ENCODE measurements at regions not wholly inside any gene's neighbourhood (a gene's known extent, or its start where the extent isn't known, plus 50 kb on each side); places are given as distances from the start of the nearest gene placed in this dataset.

GRCh38 chr3:178271740-178272387, 264.4 kb upstream of the KCNMB2 start:
- TF ChIP-seq, protein P1, sequence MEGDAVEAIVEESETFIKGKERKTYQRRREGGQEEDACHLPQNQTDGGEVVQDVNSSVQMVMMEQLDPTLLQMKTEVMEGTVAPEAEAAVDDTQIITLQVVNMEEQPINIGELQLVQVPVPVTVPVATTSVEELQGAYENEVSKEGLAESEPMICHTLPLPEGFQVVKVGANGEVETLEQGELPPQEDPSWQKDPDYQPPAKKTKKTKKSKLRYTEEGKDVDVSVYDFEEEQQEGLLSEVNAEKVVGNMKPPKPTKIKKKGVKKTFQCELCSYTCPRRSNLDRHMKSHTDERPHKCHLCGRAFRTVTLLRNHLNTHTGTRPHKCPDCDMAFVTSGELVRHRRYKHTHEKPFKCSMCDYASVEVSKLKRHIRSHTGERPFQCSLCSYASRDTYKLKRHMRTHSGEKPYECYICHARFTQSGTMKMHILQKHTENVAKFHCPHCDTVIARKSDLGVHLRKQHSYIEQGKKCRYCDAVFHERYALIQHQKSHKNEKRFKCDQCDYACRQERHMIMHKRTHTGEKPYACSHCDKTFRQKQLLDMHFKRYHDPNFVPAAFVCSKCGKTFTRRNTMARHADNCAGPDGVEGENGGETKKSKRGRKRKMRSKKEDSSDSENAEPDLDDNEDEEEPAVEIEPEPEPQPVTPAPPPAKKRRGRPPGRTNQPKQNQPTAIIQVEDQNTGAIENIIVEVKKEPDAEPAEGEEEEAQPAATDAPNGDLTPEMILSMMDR (IDR thresholded peaks at IDR 0.05), result no peak
- Histone ChIP-seq H3K27me3 (ENCODE audit: insufficient read depth in 3 of 3, low read length in 2 of 3) (no peaks in the 10 kb centered on the region), H3K36me3 (ENCODE audit: insufficient read depth in 1 of 2, low read depth in 1 of 2) (no peaks in the 10 kb centered on the region), H3K4me1 (no peaks in the 10 kb centered on the region), H3K4me3 (no peak overlapping the region), H3K9me3 (no peaks in the 10 kb centered on the region), H3K27ac (no peak overlapping the region)
- WGBS, 3 donors, result 88 to 95% (median 94%) methylated on average over 3 of the region's 3 CpGs
- intact Hi-C loops (cut with DNase I), result no loop called here
- DNase-seq, result no peak
- ATAC-seq, result no peak

- ATAC-seq (no peak), DNase-seq (no peak)
- intact Hi-C loops (cut with DNase I), result no loop called here
- H3K4me3 ChIP-seq, result no peak overlapping the region
- TF ChIP-seq, protein P1 (IDR thresholded peaks at IDR 0.05), result no peak
- no peaks in the 10 kb centered on the region for H3K9me3 ChIP-seq
- H3K4me1 ChIP-seq, result no peaks in the 10 kb centered on the region
- WGBS, 3 donors, result 86 to 91% (median 89%) methylated on average over 3 of the region's 3 CpGs
- no peak overlapping the region for H3K27ac ChIP-seq
- H3K36me3 ChIP-seq (ENCODE audit: insufficient read depth in 1 of 2, low read depth in 1 of 2), result no peaks in the 10 kb centered on the region
- no peaks in the 10 kb centered on the region for H3K27me3 ChIP-seq (ENCODE audit: insufficient read depth in 3 of 3, low read length in 2 of 3)
Observed at GRCh38 chr3:178272841-178273240, 263.4 kb upstream of the KCNMB2 start.

DNA sequence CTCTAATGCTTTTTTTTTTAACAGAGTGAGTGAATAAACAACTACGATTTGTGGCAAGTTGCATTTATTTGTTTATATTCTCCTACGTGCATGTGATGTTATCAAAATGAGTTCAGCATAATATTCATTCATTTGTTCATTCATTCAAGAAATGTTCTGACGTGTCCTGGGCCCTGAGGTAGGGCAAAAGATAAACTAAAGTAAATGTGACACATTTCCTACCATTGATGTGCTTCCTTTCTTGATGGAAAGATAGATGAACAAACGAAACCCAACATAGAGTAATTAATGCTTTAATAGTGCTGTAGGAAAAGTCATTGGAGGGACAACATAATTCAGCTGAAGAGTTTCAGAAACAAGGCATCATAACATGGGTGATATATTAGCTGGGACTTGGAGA, 261.5 kb upstream of the KCNMB2 start:
- Histone ChIP-seq H3K27me3 (ENCODE audit: insufficient read depth in 3 of 3, low read length in 2 of 3) (no peaks in the 10 kb centered on the region), H3K27ac (no peak overlapping the region), H3K4me1 (no peaks in the 10 kb centered on the region), H3K9me3 (peaks cover 7% of the 10 kb centered on the region), H3K36me3 (ENCODE audit: insufficient read depth in 1 of 2, low read depth in 1 of 2) (no peaks in the 10 kb centered on the region), H3K4me3 (no peak overlapping the region)
- DNase-seq (no peak), ATAC-seq (no peak)
- WGBS, 3 donors, result 86 to 91% (median 91%) methylated on average over 4 of the region's 4 CpGs
- intact Hi-C loops (cut with DNase I), result no loop called here
- TF ChIP-seq, protein P1 (IDR thresholded peaks at IDR 0.05), result no peak

GRCh38 chr3:178275311-178275710, 260.9 kb upstream of the KCNMB2 start:
- TF ChIP-seq, protein P1 (IDR thresholded peaks at IDR 0.05), result no peak
- Histone ChIP-seq H3K27me3 (ENCODE audit: insufficient read depth in 3 of 3, low read length in 2 of 3) (no peaks in the 10 kb centered on the region), H3K4me1 (no peaks in the 10 kb centered on the region), H3K36me3 (ENCODE audit: insufficient read depth in 1 of 2, low read depth in 1 of 2) (no peaks in the 10 kb centered on the region), H3K9me3 (peaks cover 11% of the 10 kb centered on the region), H3K4me3 (no peak overlapping the region), H3K27ac (no peak overlapping the region)
- DNase-seq (no peak), ATAC-seq (no peak)
- intact Hi-C loops (cut with DNase I), result no loop called here

GRCh38 chr3:178275793-178276192, 260.4 kb upstream of the KCNMB2 start:
- TF ChIP-seq, protein P1 (IDR thresholded peaks at IDR 0.05), result no peak
- Histone ChIP-seq H3K27ac (no peak overlapping the region), H3K36me3 (ENCODE audit: insufficient read depth in 1 of 2, low read depth in 1 of 2) (no peaks in the 10 kb centered on the region), H3K4me3 (no peak overlapping the region), H3K27me3 (ENCODE audit: insufficient read depth in 3 of 3, low read length in 2 of 3) (no peaks in the 10 kb centered on the region), H3K4me1 (no peaks in the 10 kb centered on the region), H3K9me3 (peaks cover 11% of the 10 kb centered on the region)
- no peak for DNase-seq
- WGBS, 3 donors, result 75 to 90% (median 78%) methylated on average over 2 of the region's 2 CpGs
- ATAC-seq, result no peak
- intact Hi-C loops (cut with DNase I), result no loop called here
